Endodermal cell (in vitro differentiated cells): ENCODE measurements at regions not wholly inside any gene's neighbourhood (a gene's known extent, or its start where the extent isn't known, plus 50 kb on each side); places are given as distances from the start of the nearest gene placed in this dataset.

Experiments
- DNase-seq: peaks from one replicate; pipeline ENCODE4 v3.0.0-alpha.2; 2017
- H3K27ac ChIP-seq: 2 replicates; pipeline ENCODE4 v1.5.1; 2013; ENCODE audit warnings: mild to moderate bottlenecking, low read depth, low read length, moderate library complexity
- H3K27me3 ChIP-seq: 2 replicates; pipeline ENCODE4 v1.6.1; 2013; ENCODE audit warnings: mild to moderate bottlenecking, low read length, moderate library complexity; ENCODE audit not compliant: insufficient read depth, control insufficient read depth, poor library complexity, severe bottlenecking
- H3K36me3 ChIP-seq: 2 replicates; pipeline ENCODE4 v1.7.0; 2013; ENCODE audit warnings: mild to moderate bottlenecking, low read length, moderate library complexity; ENCODE audit not compliant: control insufficient read depth, insufficient read depth
- H3K4me1 ChIP-seq: one replicate; pipeline ENCODE4 v1.7.0; 2013; ENCODE audit warnings: low read length; ENCODE audit not compliant: control insufficient read depth, insufficient read depth
- H3K4me3 ChIP-seq: 2 replicates; pipeline ENCODE4 v1.5.1; 2013; ENCODE audit warnings: mild to moderate bottlenecking, low read length, moderate library complexity
- H3K9ac ChIP-seq: 2 replicates; pipeline ENCODE4 v1.6.1; 2013; ENCODE audit warnings: mild to moderate bottlenecking, low read length, moderate library complexity; ENCODE audit not compliant: poor library complexity, severe bottlenecking; ENCODE audit errors: extremely low read depth
- H3K9me3 ChIP-seq: 2 replicates; pipeline ENCODE4 v1.6.1; 2013; ENCODE audit warnings: mild to moderate bottlenecking, low read length, moderate library complexity; ENCODE audit not compliant: control insufficient read depth
- H3K27ac Mint-ChIP-seq: 2 replicates; pipeline ENCODE4 v1.8.0; 2020; ENCODE audit warnings: mixed read lengths
- H3K27me3 Mint-ChIP-seq: 2 replicates; pipeline ENCODE4 v1.8.0; 2021; ENCODE audit warnings: mild to moderate bottlenecking, mixed read lengths; ENCODE audit not compliant: insufficient read depth
- H3K36me3 Mint-ChIP-seq: 2 replicates; pipeline ENCODE4 v1.8.0; 2020; ENCODE audit warnings: low read depth, mixed read lengths
- H3K4me1 Mint-ChIP-seq: 2 replicates; pipeline ENCODE4 v1.8.0; 2020; ENCODE audit warnings: mixed read lengths
- H3K4me3 Mint-ChIP-seq: 2 replicates; pipeline ENCODE4 v1.8.0; 2020; ENCODE audit warnings: mild to moderate bottlenecking, moderate library complexity, mixed read lengths
- H3K9me3 Mint-ChIP-seq: 2 replicates; pipeline ENCODE4 v1.8.0; 2020; ENCODE audit warnings: mild to moderate bottlenecking, mixed read lengths
- WGBS, 2 experiments: methylation state at CpG; one replicate each; pipeline versions ENCODE4 v1.1.5 to v1.1.7; 2013; ENCODE audit warnings: missing lambda C conversion rate in 2 of 2, mixed read lengths in 1 of 2; ENCODE audit not compliant: insufficient coverage in 1 of 2, insufficient read length in 1 of 2; 5-methylcytosine and 5-hydroxymethylcytosine counted together
- TF ChIP-seq, protein P1 (sequence below): fragments of 200-600 bp; sonication (generic); conservative IDR thresholded peaks from 2 replicates; pipeline ENCODE4 v1.5.0; 2021; ENCODE audit warnings: antibody characterized with exemption, mild to moderate bottlenecking

- H3K4me1 Mint-ChIP-seq, result peaks cover 5% of the 10 kb centered on the region
Observed at GRCh38 chr9:22731786-22732185, 285.2 kb downstream of the DMRTA1 start.

GRCh38 chr9:22739712-22740111 lies 293.1 kb downstream of the DMRTA1 start:
- no peak overlapping the region for H3K4me3 Mint-ChIP-seq
- no peak for DNase-seq
- Histone ChIP-seq H3K4me1 (no peaks in the 10 kb centered on the region), H3K9me3 (no peaks in the 10 kb centered on the region), H3K27me3 (no peaks in the 10 kb centered on the region), H3K4me3 (no peak overlapping the region), H3K9ac (no peak overlapping the region), H3K36me3 (no peaks in the 10 kb centered on the region), H3K27ac (no peak overlapping the region)
- 80 to 89% methylated on average over 1 of the region's 1 CpG for WGBS, 2 experiments
- no peaks in the 10 kb centered on the region for H3K27me3 Mint-ChIP-seq
- H3K9me3 Mint-ChIP-seq, result peaks cover 9% of the 10 kb centered on the region
- no peaks in the 10 kb centered on the region for H3K36me3 Mint-ChIP-seq
- no peaks in the 10 kb centered on the region for H3K4me1 Mint-ChIP-seq
- TF ChIP-seq, protein P1, sequence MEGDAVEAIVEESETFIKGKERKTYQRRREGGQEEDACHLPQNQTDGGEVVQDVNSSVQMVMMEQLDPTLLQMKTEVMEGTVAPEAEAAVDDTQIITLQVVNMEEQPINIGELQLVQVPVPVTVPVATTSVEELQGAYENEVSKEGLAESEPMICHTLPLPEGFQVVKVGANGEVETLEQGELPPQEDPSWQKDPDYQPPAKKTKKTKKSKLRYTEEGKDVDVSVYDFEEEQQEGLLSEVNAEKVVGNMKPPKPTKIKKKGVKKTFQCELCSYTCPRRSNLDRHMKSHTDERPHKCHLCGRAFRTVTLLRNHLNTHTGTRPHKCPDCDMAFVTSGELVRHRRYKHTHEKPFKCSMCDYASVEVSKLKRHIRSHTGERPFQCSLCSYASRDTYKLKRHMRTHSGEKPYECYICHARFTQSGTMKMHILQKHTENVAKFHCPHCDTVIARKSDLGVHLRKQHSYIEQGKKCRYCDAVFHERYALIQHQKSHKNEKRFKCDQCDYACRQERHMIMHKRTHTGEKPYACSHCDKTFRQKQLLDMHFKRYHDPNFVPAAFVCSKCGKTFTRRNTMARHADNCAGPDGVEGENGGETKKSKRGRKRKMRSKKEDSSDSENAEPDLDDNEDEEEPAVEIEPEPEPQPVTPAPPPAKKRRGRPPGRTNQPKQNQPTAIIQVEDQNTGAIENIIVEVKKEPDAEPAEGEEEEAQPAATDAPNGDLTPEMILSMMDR, result no peak
- H3K27ac Mint-ChIP-seq, result no peak overlapping the region

More at GRCh38 chr9:22731786-22732185, 285.2 kb downstream of the DMRTA1 start:
- DNase-seq, result no peak
- Histone ChIP-seq H3K4me3 (no peak overlapping the region), H3K4me1 (no peaks in the 10 kb centered on the region), H3K36me3 (no peaks in the 10 kb centered on the region), H3K9me3 (no peaks in the 10 kb centered on the region), H3K27me3 (no peaks in the 10 kb centered on the region), H3K9ac (no peak overlapping the region), H3K27ac (no peak overlapping the region)
- no peak overlapping the region for H3K4me3 Mint-ChIP-seq
- 88 to 94% methylated on average over 2 to 3 of the region's 3 CpGs for WGBS, 2 experiments
- H3K36me3 Mint-ChIP-seq, result peaks cover 6% of the 10 kb centered on the region
- H3K9me3 Mint-ChIP-seq, result peaks cover 2% of the 10 kb centered on the region
- H3K27ac Mint-ChIP-seq, result no peak overlapping the region
- no peaks in the 10 kb centered on the region for H3K27me3 Mint-ChIP-seq
- TF ChIP-seq, protein P1, result no peak

- Mint-ChIP-seq H3K4me1 (no peaks in the 10 kb centered on the region), H3K4me3 (no peak overlapping the region), H3K27ac (no peak overlapping the region), H3K9me3 (peaks cover 9% of the 10 kb centered on the region), H3K27me3 (no peaks in the 10 kb centered on the region), H3K36me3 (peaks cover 1% of the 10 kb centered on the region)
- WGBS, 2 experiments, result 80% methylated on average over 1 of the region's 1 CpG; no CpG with 5 or more reads in 1 of the 2 experiments
- H3K27me3 ChIP-seq, result no peaks in the 10 kb centered on the region
- no peak overlapping the region for H3K4me3 ChIP-seq
- TF ChIP-seq, protein P1, result no peak
- H3K4me1 ChIP-seq, result no peaks in the 10 kb centered on the region
- no peaks in the 10 kb centered on the region for H3K36me3 ChIP-seq
- no peak overlapping the region for H3K9ac ChIP-seq
- no peak overlapping the region for H3K27ac ChIP-seq
- DNase-seq, result no peak
- H3K9me3 ChIP-seq, result no peaks in the 10 kb centered on the region
Observed at GRCh38 chr9:22740781-22741180, 294.2 kb downstream of the DMRTA1 start.
